Right renal pelvis (tissue), 4 donors: ENCODE measurements at regions not wholly inside any gene's neighbourhood (a gene's known extent, or its start where the extent isn't known, plus 50 kb on each side); places are given as distances from the start of the nearest gene placed in this dataset.

ENCODE experiments used
- DNase-seq, 4 donors: peaks; one replicate each; pipeline ENCODE4 v3.0.0-alpha.2; 2013; ENCODE audit warnings: low read depth in 4 of 4, low spot score in 3 of 4, missing footprints in 1 of 4

DNA sequence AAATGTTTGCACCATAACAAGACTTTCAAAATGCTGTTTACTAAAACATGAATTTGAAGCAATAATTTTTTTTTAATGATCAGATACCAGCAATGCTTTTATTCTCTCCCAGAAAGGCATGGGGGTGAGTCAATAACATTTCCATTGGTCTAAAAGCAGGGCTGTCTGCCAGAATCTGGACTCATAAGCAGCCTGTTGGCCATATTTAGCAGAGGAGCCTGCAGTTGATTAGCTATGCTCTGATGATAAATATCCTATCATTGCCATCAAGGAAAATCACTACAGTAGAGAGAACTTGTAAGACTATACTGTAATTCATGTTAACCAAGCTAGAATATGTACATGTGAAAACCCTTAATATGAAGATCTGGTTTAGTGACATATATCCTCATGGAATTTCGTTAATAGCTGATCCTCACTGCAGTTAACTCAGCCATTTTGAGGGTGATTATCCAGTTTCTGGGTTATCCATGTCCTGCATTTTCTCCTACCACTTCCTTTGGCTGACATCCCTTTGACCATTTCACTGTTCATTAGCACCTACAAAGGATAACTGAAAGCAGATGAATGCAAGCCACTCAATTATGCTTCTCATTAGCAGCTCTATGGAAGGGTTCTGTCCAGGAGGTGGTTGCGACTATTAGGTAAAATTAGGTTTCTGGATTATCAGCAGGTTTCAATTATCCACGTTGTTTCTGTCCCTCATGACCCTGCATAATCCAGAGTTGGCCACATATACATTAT is 72.9 kb upstream of the DIAPH2 start:
- no peak for DNase-seq

DNA sequence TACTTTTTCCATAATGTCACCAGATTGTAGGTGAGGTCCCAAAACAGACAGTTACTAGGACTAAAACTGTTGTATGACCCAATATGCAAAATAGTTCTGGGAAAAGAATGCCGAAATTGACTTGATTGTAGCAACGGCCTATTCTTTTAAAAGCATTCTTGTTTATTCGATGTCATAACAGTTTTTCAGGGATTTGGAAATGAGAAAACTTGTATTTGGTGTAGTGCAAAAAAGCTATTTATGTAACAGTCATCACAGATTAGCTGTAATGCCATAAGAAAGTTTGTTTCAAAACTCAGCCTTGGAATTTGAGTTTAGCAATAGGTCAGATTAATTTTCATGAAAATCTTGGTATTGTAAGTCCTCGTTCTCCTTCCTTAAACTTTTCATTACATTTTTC is 69.2 kb upstream of the DIAPH2 start:
- DNase-seq = no peak

DNA sequence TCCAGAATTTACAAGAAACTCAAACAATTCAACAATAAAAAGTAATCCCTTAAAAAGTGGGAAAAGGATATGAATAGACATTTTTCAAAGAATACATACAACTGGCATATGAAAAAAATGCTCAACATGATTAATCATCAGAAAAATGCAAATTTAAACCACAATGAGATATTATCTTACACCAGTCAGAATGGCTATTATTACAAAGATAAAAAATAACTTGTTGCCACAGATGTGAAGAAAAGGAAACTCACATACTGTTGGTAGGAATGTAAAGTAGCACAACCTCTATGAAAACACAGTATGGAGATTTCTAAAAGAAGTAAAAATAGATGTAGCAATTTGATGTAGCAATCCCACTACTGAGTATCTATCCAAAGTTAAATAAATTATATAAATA is 65.1 kb upstream of the DIAPH2 start:
- no peak for DNase-seq

DNA sequence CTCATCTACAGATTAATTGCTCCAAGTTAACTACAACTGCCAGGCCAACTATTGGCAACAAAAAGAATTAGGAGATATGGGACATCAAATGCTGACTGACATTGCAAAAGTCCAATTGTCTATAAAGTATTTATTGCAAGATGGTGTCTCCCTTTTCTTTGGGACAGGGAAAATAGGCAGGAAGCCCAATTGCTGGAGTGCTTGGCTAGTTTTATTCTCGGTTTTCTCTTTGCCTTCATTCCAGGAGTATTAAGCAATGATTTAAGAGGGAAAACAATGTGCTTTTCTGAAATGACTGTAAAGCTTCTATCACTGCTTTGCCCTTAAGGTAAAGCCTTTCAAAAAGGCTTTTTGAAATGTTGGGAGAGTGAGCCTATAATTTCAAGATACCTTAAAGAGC is 62.8 kb upstream of the DIAPH2 start:
- no peak for DNase-seq
